Activated CD4-positive, alpha-beta T cell treated with anti-CD3 and anti-CD28 coated beads, Interleukin-2, amount 50 U/mL, for 16 hours (primary cell): ENCODE measurements at regions not wholly inside any gene's neighbourhood (a gene's known extent, or its start where the extent isn't known, plus 50 kb on each side); places are given as distances from the start of the nearest gene placed in this dataset.
"Not testable (repeated sequence)": the region's sequence is repeated elsewhere in the genome, so short reads cannot be mapped to it uniquely, and the experiment has no call there.

Experiments
- DNase-seq: peaks from one replicate; pipeline ENCODE4 v3.0.0-alpha.2; 2020

DNA sequence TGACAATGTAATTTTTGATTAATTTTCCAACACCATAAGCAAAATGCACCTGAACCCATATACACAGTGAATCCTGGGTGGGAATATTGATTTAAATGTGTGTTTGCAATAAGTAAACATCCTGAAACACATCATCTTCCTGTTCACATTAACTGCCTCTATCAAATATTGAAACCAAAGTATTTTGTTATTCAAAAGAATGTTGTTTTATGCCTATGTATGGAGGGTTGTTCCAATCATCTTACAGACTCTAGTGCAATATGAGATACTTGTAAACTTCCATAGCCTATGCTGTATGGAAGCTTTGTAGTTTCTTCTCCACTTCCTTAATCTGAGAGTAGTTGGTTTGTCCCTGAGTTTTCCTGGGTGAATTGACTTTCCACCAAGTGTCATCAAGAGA, 105.4 kb upstream of the SLC7A11 start:
- DNase-seq = no peak

DNA sequence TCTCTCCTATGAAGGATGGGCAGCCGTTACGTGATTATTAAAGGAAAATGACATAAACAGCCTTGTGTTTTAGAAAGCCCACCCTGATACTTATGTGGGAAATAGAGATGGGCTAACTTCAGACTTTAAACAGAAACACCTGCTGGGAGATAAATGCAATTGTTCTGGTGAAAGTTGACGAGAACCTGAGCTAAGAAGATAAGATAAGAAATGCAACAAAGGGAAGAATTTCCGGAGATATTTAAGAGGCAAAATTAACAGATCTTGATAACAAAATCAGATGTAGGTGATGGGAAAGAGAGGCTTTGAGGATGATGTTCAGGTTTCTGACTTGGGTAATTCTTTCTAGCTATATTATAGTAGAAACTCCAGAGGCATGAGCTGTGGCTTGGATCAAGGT, 102.7 kb upstream of the SLC7A11 start:
- no peak for DNase-seq

GRCh38 chr4:138344054-138344453, 101.9 kb upstream of the SLC7A11 start:
- no peak for DNase-seq

- no peak for DNase-seq
Observed at GRCh38 chr4:138341739-138342415, 99.7 kb upstream of the SLC7A11 start.

- no peak for DNase-seq
Observed at GRCh38 chr4:138338840-138339239, 96.7 kb upstream of the SLC7A11 start.

GRCh38 chr4:138338222-138338621, 96.1 kb upstream of the SLC7A11 start:
- not testable (repeated sequence) for DNase-seq

DNA sequence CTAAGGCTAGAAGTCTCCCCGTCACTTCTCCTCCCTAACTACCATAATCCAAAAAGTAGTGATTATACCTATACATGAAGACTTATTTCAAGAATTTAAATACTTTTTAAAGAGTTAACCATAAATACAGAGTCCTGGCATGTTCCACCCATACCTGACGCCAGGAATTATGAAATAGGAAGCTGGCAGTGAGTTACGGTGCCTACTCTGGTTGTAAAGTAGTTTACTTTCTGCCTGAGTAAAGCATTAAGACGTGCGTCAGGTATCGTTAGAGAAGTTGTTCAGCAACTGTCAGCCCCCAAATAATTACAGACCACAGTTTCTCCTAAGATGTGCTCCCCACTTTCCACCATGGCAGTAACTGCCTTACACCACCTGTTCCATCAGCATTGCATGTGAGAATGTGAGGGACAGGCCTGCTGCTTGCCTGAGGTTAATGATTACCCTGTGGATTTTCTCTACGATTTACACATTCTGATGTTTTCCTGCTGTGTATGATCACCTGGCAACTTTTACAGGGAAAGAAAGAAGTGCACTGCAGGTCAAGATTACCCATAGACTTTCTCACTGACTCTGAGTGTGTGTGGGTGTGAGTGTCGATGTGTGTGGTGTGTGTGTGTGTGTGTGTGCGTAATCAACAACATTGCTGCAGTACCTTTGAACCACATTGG, 92.3 kb upstream of the SLC7A11 start:
- no peak for DNase-seq

GRCh38 chr4:138332415-138332814, 90.3 kb upstream of the SLC7A11 start:
- DNase-seq = not testable (repeated sequence)

DNA sequence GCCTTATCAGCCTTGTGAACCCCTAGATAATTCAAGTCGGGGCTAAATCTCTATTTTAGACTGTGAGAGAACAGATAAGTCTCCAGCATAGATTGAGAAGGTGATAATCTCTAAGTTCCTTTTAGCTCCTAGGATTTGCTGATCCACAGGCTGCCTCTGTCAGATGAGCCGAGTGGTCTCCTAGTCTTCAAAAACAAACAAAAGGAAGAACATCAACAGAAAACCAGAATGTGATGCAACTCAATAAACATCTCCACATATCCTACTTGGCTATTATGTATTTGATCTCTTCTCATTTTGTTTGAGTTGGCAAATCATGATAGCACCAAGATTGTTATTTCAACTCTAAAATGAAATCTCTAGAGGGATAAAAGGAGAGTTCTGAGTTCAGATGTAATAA, 88.4 kb upstream of the SLC7A11 start:
- no peak for DNase-seq

GRCh38 chr4:138329506-138330070, 87.4 kb upstream of the SLC7A11 start:
- no peak for DNase-seq

DNA sequence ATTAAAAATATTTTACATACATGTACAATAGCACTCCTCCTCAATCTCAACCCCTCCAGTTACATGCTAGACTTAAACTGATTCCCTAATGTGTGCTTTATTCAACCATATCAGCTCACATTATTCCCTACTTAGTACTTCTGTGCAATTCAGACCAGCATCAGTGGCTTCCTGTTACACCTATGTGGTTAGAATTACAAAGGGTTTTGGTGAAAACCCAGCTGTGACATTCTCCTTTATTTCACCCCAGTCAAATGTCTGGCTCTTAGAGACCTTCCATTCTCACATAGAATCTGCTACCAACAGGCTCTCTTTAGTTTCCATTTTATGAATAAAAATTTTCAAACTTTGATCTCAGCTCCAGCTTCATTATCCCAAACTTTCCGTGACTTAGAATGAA, 85.2 kb upstream of the SLC7A11 start:
- DNase-seq = no peak

DNA sequence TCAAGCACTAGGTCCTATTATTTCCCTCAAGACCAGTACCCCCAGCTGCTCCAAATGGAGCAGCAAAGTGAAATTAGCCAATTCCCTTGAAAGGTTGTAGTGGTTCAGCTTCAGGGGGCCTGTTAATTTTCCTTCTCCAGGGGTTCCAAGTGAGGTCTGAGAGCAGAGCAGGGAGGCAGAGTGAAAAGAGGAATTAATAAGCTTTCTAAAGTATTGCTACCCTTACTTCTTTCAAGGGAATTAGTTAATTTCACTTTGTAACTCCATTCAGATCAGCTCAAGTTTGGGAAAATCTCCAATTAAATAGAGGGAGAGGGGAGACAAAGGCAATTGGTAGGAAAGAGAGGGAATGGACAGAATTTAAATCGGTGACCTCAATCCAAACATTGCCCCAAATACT, 78.7 kb upstream of the SLC7A11 start:
- no peak for DNase-seq

DNA sequence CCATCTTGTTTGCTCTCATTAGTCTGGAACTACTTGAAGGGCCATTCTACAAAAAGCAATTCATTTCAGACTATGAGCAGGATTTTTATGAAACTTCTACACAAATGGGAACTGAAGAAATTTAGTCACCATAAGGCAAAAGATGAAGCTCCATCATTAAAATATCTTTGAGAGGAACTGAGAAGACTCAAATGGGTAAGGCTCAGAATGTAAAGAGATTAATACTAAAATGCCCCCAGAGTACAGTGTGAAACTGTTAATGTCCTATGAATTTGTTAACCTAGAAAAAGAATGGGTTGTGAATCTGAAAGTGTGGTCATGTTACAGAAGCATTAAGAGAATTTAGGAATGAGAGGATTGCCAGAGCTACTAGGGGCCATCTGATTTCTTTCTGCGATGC, 77.9 kb upstream of the SLC7A11 start:
- no peak for DNase-seq

DNA sequence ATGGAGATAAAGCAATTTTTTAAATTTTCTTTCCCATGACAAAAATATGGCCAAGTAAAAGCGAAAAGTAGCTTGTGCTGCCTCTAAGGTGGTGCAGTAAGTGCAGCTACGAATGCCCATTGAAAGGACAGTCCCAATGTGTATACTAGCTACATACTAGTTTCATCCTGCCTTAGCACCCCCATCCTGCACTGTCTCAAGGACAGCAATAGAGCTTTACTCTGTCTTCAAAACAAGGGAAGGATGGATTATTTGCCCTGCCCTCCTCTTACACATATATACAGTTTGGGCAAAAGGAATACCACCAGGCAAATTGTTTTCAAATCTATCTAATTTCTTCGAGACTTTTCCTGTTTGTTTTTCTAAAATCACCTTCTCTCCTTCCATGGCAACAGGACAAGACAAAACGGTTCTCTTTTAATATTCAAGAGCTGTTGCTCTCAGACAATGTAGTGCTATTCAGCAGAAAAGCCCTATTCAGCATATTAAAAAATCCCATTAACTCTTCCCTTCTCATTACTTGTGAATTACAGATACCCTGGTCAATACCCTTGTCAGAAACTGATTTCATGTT, 75.1 kb upstream of the SLC7A11 start:
- DNase-seq = no peak

- DNase-seq = no peak
Observed at GRCh38 chr4:138312536-138312911, 70.4 kb upstream of the SLC7A11 start.

DNA sequence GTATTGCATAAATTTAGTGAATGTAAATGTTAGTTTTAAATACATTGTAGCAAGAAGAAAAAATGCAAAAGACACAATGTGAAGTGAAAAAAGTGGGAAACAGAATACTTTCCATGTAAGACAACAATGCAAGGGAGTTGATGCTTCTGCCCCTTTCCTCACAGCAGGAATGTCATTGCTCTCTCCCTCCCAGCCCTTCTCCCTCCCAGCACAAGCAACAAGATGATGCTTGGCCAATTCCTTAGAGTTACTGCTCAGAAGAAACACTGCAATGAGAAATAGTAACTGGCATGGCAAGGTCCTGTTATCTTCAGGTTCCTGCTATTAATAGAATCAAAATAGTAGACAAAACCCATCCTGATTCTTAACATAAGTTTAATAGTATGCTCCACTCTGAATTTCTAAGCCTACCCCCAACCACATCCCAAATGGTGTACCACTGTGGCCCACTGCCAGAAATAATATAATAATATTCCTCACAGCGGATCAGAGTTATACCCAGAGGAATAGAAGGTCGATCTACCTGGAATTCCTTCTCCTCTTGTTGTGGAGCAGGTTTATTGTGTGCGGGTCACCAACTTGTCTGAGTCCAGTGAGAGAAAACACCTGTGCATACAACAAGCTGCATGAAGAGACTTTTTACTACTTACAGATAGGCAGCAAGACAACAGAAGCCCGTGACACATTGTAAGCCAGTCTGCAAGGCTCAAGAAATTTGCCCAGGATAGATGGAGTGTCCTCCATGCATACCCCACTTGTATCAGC, 69.8 kb upstream of the SLC7A11 start:
- no peak for DNase-seq

GRCh38 chr4:138310991-138311390, 68.8 kb upstream of the SLC7A11 start:
- DNase-seq = no peak

GRCh38 chr4:138310498-138310897, 68.3 kb upstream of the SLC7A11 start:
- no peak for DNase-seq

GRCh38 chr4:138308356-138308755, 66.2 kb upstream of the SLC7A11 start:
- no peak for DNase-seq

DNA sequence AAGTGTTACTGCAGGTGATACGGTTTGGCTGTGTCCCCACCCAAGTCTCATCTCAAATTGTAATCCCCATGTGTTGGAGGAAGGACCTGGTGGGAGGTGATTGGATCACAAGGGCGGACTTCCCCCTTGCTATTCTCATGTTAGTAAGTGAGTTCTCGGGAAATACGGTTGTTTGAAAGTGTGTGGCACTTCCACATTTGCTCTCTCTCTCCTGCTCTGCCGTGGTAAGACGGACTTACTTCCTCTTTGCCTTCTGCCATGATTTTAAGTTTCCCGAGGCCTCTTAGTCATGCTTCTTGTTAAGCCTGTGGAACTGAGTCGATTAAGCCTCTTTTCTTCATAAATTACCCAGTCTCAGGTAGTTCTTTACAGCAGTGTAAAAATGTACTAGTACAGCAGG, 65.2 kb upstream of the SLC7A11 start:
- no peak for DNase-seq

DNA sequence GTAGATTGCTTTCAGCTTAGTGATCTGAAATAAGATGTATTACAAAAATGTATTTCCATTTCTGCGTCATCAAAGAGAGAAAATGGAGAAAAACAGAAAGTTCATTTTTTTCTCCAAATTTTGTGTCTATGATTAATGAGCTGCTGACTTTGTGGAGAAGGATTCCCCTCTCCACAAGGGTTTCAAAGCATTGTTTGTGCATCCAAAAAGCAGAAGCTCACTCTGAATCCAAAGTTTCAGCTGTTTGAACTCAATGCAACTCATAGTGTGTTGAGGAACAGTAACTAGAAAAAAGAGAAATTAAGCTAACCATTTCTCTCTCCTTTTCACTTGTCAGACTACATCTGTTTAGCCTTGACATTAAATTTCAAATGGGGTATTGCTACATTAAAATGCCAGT, 62.9 kb upstream of the SLC7A11 start:
- no peak for DNase-seq

DNA sequence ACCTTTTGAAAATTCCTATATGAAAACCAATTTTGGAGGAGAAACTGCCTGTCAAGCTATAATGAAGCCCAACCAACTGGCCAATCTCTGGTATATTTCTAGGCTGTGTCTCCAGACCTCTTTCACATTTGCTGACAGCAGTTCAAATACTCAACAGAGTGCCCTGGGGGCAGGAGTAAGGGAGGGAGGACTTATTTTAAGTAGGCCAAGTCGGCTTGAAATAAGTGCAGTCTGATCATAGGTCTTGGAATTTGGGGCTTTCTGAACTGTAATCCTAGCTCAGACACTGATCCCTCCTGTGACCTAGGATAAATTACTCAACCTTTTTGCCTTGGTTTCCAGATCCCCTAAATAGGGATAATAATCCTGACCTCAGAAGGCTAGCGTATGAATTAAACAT, 59.4 kb upstream of the SLC7A11 start:
- no peak for DNase-seq

DNA sequence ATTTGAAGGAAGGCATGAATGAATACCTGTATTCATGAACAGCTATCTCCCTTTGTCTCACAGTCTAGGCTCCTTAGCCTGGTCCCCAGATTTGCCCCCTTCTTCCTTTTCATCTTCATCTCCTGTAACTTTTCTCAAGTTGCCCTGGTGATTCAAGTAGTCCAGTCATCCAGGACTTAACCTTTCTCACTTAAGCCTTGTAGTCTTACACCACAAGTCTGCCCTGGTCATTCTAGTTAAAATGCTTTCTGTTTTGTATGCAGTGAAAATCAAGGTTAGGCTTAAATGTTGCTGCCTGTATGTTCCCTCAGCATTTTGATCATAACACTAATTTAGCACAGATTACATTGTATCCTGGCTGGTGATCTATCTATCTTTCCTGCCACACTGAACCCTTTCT, 58.5 kb upstream of the SLC7A11 start:
- DNase-seq = no peak

GRCh38 chr4:138299881-138300280, 57.7 kb upstream of the SLC7A11 start:
- DNase-seq = no peak
